ENCODE measurements at regions not wholly inside any gene's neighbourhood (a gene's known extent, or its start where the extent isn't known, plus 50 kb on each side); places are given as distances from the start of the nearest gene placed in this dataset.

DNA sequence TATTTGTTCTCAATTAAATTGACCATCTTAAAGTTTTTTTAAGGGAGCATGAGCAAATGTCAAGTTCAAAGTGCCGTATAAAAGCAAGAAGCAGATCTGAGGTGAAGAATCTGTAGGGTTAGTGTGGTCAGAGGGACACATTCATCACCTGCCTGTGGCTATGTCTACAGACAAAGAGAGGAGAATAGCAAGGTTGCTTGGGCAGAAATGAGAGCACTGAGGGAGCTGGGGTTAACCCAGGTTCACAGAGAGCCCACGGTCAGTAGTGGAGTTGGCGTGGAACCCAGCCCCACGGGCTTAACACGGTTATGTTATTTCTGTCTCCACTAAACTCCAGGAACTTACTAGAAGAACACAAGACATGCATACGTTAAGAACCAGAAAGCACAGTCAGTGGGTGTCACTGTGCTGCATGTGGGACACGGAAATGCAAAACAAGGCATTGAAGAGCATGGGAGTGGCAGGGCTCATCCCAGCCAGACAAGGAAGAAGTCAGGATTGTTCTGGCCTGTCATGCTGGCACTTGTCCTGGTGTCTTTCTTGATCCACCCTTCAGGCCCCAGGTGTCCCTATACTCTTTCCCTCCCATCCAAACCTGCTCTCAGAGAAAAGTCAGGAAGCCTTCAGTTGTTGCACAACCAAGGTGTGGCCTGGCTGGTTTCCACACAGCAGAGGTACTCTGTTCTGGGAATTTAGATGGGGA, 95.5 kb upstream of the IVNS1ABP start:
- TF ChIP-seq, protein P1, sequence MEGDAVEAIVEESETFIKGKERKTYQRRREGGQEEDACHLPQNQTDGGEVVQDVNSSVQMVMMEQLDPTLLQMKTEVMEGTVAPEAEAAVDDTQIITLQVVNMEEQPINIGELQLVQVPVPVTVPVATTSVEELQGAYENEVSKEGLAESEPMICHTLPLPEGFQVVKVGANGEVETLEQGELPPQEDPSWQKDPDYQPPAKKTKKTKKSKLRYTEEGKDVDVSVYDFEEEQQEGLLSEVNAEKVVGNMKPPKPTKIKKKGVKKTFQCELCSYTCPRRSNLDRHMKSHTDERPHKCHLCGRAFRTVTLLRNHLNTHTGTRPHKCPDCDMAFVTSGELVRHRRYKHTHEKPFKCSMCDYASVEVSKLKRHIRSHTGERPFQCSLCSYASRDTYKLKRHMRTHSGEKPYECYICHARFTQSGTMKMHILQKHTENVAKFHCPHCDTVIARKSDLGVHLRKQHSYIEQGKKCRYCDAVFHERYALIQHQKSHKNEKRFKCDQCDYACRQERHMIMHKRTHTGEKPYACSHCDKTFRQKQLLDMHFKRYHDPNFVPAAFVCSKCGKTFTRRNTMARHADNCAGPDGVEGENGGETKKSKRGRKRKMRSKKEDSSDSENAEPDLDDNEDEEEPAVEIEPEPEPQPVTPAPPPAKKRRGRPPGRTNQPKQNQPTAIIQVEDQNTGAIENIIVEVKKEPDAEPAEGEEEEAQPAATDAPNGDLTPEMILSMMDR (conservative IDR thresholded peaks at IDR 0.05): no peak
- TF ChIP-seq ZFX (IDR thresholded peaks at IDR 0.05): no peak
- H3K27ac ChIP-seq: no peak overlapping the region

DNA sequence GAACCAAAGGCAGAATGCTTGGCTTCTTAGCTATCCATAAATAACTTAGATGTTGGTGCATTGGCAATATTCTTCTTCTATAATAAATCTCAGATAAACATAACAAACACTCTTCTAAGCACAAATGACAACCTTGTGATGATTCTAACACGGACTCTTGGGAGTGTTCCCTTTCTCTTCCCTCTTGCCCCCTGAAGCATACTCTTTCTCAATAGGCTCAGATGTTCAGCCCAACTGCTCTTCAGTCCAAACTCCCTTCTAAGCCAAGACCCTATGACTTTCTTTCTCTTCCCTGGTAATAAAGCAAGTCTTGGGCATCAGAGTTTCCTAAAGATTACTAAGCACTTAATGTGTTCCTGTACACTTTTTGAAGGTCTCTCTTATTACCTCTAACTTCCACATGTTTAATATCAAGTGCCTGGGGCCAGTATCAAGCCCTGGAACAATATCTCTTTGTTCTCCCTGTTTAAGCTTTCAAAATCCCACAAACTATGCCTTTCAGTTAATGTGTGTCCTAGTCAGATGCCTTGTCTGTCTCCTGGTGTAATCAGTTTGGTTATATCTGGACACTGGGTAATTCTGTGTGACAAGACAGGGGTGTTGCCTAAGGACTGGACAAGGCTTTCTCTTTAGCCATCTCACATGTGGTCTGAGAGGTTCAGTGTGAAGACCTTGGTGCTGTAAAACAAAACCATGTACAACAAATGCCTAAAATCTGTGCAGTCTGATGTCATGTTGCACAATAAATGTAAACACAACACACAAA, 92.9 kb upstream of the IVNS1ABP start:
- TF ChIP-seq, protein P1 (conservative IDR thresholded peaks at IDR 0.05): no peak
- no peak for TF ChIP-seq ZFX (IDR thresholded peaks at IDR 0.05)
- H3K27ac ChIP-seq: no peak overlapping the region

DNA sequence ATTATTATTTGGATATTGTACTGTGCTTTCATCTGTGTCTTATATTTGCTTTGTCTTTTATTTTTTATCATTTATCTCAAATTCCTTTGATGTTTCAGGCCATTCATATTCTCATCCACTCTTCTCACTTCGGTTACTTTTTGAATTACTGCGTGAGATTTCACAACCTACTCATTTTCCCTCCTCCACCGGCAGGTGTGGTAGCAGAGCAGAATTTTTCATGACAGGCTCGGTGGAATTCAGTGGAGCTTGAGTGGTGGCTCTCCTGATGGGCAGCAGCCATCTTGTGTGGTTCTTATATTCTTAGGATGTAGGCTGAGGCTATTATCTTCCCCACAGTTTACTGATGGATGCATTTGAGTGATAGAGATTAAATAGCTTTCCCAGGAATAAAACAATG, 92.3 kb upstream of the IVNS1ABP start:
- TF ChIP-seq ZFX (IDR thresholded peaks at IDR 0.05): no peak
- TF ChIP-seq, protein P1 (conservative IDR thresholded peaks at IDR 0.05): no peak
- H3K27ac ChIP-seq: no peak overlapping the region

DNA sequence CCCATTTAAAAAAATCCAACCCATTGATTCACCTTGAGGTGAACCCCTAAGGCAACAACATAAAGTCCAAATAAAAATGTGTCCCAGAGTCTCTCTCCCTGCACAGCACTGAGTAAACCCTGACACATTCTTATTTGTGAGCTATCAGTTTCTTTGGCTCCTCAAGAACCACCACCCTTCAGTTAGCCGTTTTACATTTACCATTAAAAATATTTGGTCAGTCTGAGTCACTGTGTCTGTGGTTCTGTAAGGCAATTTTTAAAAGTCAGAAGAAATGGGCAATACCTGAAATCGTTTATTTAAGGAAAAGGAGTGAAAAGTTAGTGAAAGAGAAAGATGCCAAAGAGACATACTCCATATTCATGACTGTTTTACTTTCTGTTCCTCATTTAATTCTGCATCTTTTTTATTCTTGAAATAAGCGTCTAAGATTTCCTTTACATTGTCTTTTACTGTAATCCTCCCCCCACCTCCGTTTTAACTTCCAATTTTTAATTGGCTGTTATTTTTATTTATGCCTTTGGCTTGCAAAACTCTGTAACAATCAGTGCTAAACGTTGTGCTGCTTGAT, 91.7 kb upstream of the IVNS1ABP start:
- TF ChIP-seq ZFX (IDR thresholded peaks at IDR 0.05): no peak
- TF ChIP-seq, protein P1 (conservative IDR thresholded peaks at IDR 0.05): no peak
- no peak overlapping the region for H3K27ac ChIP-seq

DNA sequence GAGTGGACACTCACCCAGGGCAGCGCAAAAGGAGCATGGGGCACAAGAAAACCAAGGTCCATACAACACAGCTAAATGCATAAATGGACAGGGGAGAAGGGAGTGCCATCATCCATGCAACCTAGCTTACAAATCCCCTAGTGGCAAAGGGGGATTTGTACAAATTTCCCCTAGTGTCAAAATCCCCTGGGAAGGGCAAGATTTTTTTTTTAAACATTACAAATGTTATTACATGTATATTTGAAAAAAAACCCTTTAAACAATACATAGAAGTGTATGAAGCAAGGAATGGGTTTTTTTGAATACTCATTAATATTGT, 89.6 kb upstream of the IVNS1ABP start:
- no peak for TF ChIP-seq ZFX (IDR thresholded peaks at IDR 0.05)
- TF ChIP-seq, protein P1 (conservative IDR thresholded peaks at IDR 0.05): no peak
- H3K27ac ChIP-seq: no peak overlapping the region

DNA sequence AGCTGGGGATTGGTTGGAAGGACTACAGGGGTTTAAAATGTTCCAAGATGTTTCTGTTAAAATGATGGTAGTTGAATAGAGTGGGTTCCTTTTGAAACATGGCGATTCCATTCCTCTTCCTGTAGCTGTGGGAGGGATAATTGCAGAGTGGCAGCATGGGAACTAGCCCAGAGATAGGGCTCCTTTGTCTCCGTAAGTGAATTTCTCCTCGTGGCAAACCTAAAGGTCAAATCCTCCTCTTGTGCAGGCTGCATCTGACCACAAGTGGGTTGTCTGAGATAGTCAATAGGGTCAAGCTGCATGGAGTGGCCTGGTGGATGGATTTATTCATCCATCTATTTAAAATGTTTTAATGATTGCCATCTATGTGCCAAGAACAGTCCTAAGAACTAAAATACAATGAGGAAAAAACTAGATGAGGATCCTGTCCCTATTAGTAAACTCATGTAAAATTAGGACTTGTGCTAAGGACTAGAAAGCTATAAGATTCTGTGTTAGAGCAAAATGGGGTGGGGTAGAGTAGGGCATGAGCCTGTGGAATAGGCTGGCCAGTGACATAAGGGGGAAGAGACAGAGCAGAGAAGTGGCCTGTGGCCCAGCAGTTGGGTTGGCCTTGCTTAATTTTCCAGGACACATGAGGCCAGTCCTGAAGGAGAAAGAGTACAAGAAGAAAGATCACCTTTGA, 89.1 kb upstream of the IVNS1ABP start:
- no peak overlapping the region for H3K27ac ChIP-seq
- TF ChIP-seq, protein P1 (conservative IDR thresholded peaks at IDR 0.05): no peak
- TF ChIP-seq ZFX (IDR thresholded peaks at IDR 0.05): no peak

Measured in C4-2B (cell line).